Bronchial epithelial cell (primary cell): ENCODE measurements at regions not wholly inside any gene's neighbourhood (a gene's known extent, or its start where the extent isn't known, plus 50 kb on each side); places are given as distances from the start of the nearest gene placed in this dataset.
A peak's percentile ranks its signal among the peaks of the same experiment; 100 is the strongest.

ENCODE experiments used
- DNase-seq: peaks from one replicate; pipeline ENCODE4 v3.0.0-alpha.2; 2010; ENCODE audit warnings: low read depth
- FAIRE-seq: peaks from 2 replicates; lab custom pipeline; 2011; peaks lifted over from hg19 to GRCh38; lab: Jason Lieb, UNC
- H3K27me3 ChIP-seq: 2 replicates; pipeline ENCODE4 v1.5.1; 2011; ENCODE audit warnings: low read length; ENCODE audit not compliant: control insufficient read depth, insufficient read depth
- H3K36me3 ChIP-seq: 2 replicates; pipeline ENCODE4 v1.5.1; 2011; ENCODE audit warnings: low read length; ENCODE audit not compliant: control insufficient read depth, insufficient read depth
- H3K4me3 ChIP-seq: 2 replicates; pipeline ENCODE4 v1.5.1; 2011; ENCODE audit warnings: mild to moderate bottlenecking, low read depth, low read length, control low read depth
- CTCF ChIP-seq: IDR thresholded peaks from 2 replicates; pipeline ENCODE4 v1.5.1; 2011; ENCODE audit warnings: mild to moderate bottlenecking, moderate library complexity, low read length, control low read depth, inconsistent platforms; ENCODE audit not compliant: insufficient read depth, severe bottlenecking

GRCh38 chr5:57094753-57095683 lies 78.8 kb upstream of the GPBP1 start:
- DNase-seq: peak; percentile 8

GRCh38 chr5:57097526-57097925 lies 76.3 kb upstream of the GPBP1 start:
- FAIRE-seq (no peak), DNase-seq (no peak)
- no peaks in the 10 kb centered on the region for H3K27me3 ChIP-seq
- no peak for TF ChIP-seq CTCF
- H3K36me3 ChIP-seq: no peaks in the 10 kb centered on the region
- H3K4me3 ChIP-seq: no peak overlapping the region

More at GRCh38 chr5:57094753-57095683, 78.8 kb upstream of the GPBP1 start:
- no peak overlapping the region for H3K4me3 ChIP-seq
- no peak for FAIRE-seq
- H3K36me3 ChIP-seq: no peaks in the 10 kb centered on the region
- TF ChIP-seq CTCF: peak; percentile 33
- no peaks in the 10 kb centered on the region for H3K27me3 ChIP-seq

- Histone ChIP-seq H3K36me3 (no peaks in the 10 kb centered on the region), H3K4me3 (no peak overlapping the region), H3K27me3 (no peaks in the 10 kb centered on the region)
- DNase-seq (no peak), FAIRE-seq (no peak)
- no peak for TF ChIP-seq CTCF
Observed at GRCh38 chr5:57102189-57102904, 71.5 kb upstream of the GPBP1 start.

- Histone ChIP-seq H3K36me3 (no peaks in the 10 kb centered on the region), H3K4me3 (no peak overlapping the region), H3K27me3 (no peaks in the 10 kb centered on the region)
- FAIRE-seq: no peak
- no peak for DNase-seq
- no peak for TF ChIP-seq CTCF
Observed at GRCh38 chr5:57102905-57103255, 71.0 kb upstream of the GPBP1 start.

- no peak for FAIRE-seq
- H3K4me3 ChIP-seq: no peak overlapping the region
- DNase-seq: no peak
- TF ChIP-seq CTCF: no peak
- no peaks in the 10 kb centered on the region for H3K36me3 ChIP-seq
- H3K27me3 ChIP-seq: no peaks in the 10 kb centered on the region
Observed at GRCh38 chr5:57103317-57103907, 70.4 kb upstream of the GPBP1 start.
